HepG2 (cell line): ENCODE measurements at regions not wholly inside any gene's neighbourhood (a gene's known extent, or its start where the extent isn't known, plus 50 kb on each side); places are given as distances from the start of the nearest gene placed in this dataset.

Source experiments
- CENPX ChIP-seq: sonication (generic); formaldehyde crosslinking; IDR thresholded peaks from 2 replicates; pipeline ENCODE4 v1.9.0; 2021; ENCODE audit warnings: mild to moderate bottlenecking, missing genetic modification reagents, moderate library complexity
- CTCF ChIP-seq: sonication (generic); formaldehyde crosslinking; IDR thresholded peaks from 2 replicates; pipeline ENCODE4 v1.5.0; 2020; ENCODE audit warnings: mild to moderate bottlenecking, missing genetic modification reagents, moderate library complexity
- HDAC6 ChIP-seq: fragments of 200-600 bp; sonication (generic); IDR thresholded peaks from 2 replicates; pipeline ENCODE4 v1.7.0; 2017; ENCODE audit warnings: mild to moderate bottlenecking, antibody characterized with exemption, low read length, low read depth
- MAFK ChIP-seq, 2 experiments: IDR thresholded peaks in 1 of 2; conservative IDR thresholded peaks in 1 of 2; 2 replicates each; pipeline ENCODE4 v1.6.1; 2011; ENCODE audit warnings: improper control_type of control experiment in 2 of 2, low read length in 2 of 2
- MED1 ChIP-seq: sonication (generic); formaldehyde crosslinking; IDR thresholded peaks from 2 replicates; pipeline ENCODE4 v1.4.0; 2020; ENCODE audit warnings: missing genetic modification reagents
- POLR2A ChIP-seq, 2 experiments: IDR thresholded peaks; 2 replicates each; pipeline ENCODE4 v1.6.1; 2011; ENCODE audit warnings: low read depth in 2 of 2, low read length in 2 of 2, mild to moderate bottlenecking in 1 of 2, moderate library complexity in 1 of 2; ENCODE audit not compliant: insufficient read depth in 1 of 2
- RFX5 ChIP-seq: IDR thresholded peaks from 2 replicates; pipeline ENCODE4 v1.6.1; 2011; ENCODE audit warnings: low read depth, low read length, improper control_type of control experiment
- RNF219 ChIP-seq: sonication (generic); formaldehyde crosslinking; IDR thresholded peaks from 2 replicates; pipeline ENCODE4 v1.5.0; 2020; ENCODE audit warnings: mild to moderate bottlenecking, missing genetic modification reagents
- SRF ChIP-seq: IDR thresholded peaks from 2 replicates; pipeline ENCODE4 v1.6.1; 2011; ENCODE audit warnings: mild to moderate bottlenecking, low read depth, low read length, moderate library complexity
- TBP ChIP-seq: sonication (generic); formaldehyde crosslinking; IDR thresholded peaks from 2 replicates; pipeline ENCODE4 v1.5.0; 2020; ENCODE audit warnings: missing genetic modification reagents
- ZNF704 ChIP-seq: sonication (generic); formaldehyde crosslinking; IDR thresholded peaks from 2 replicates; pipeline ENCODE4 v1.8.1; 2023; ENCODE audit warnings: mild to moderate bottlenecking, inconsistent platforms, moderate library complexity, missing genetic modification reagents, borderline replicate concordance

- no peak for TF ChIP-seq ZNF704
- no peak for TF ChIP-seq RFX5
- no peak for TF ChIP-seq MED1
- TF ChIP-seq MAFK (conservative IDR thresholded peaks at IDR 0.05 in 1 of 2, IDR thresholded peaks at IDR 0.05 in 1 of 2; ENCODE audit: low read length in 2 of 2): no peak
- no peak for TF ChIP-seq CTCF (CRISPR knock-in tag)
- TF ChIP-seq POLR2A (IDR thresholded peaks at IDR 0.05; ENCODE audit: insufficient read depth in 1 of 2, low read depth in 2 of 2, low read length in 2 of 2): no peak
- no peak for TF ChIP-seq SRF
- no peak for TF ChIP-seq RNF219 (CRISPR knock-in tag)
- no peak for TF ChIP-seq HDAC6
- TF ChIP-seq CENPX: no peak
- no peak for TF ChIP-seq TBP
These were observed 54.4 kb upstream of the SEZ6L start for GRCh38 chr22:26114826-26115225.
